ENCODE measurements at regions not wholly inside any gene's neighbourhood (a gene's known extent, or its start where the extent isn't known, plus 50 kb on each side); places are given as distances from the start of the nearest gene placed in this dataset.

DNA sequence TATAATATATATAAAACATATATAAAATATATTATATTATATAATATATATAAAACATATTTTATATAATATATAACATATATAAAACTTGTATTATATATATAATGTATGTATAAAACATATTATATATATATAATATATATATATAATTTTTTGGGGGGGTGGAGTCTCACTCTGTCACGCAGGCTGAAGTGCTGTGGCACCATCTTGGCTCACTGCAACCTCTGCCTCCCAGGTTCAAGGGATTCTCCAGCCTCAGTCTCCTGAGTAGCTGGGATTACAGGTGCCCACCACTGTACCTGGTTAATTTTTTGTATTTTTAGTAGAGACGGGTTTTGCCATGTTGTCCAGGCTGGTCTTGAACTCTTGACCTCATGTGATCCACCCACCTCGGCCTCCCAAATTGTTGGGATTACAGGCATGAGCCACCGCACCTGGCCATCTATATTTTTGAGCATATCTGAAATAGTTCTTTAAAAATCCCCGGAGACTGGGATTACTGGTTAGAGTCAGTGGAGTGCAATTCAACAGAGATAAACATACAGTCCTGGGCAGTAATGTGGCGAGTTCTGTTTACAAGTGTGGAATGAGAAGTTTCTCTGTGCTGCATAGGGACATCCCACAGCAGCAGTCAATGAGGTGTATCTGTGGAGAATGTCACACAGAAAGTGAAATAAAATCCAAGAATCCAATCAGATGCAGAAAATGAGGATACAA is 208.4 kb downstream of the MYCN start:
- no peaks in the 10 kb centered on the region for H3K4me1 ChIP-seq (ENCODE audit: control insufficient read depth, insufficient read depth, low read length)
- H3K27me3 ChIP-seq (ENCODE audit: control insufficient read depth, insufficient read depth, low read length), result no peaks in the 10 kb centered on the region
- H3K4me3 ChIP-seq (ENCODE audit: low read depth, low read length), result no peak overlapping the region
- no peaks in the 10 kb centered on the region for H3K36me3 ChIP-seq (ENCODE audit: control insufficient read depth, insufficient read depth, low read length)
- H3K27ac ChIP-seq (ENCODE audit: low read depth, low read length), result no peak overlapping the region
- no peak overlapping the region for H3K9ac ChIP-seq (ENCODE audit: low read length)
- no peaks in the 10 kb centered on the region for H3K9me3 ChIP-seq (ENCODE audit: control insufficient read depth, insufficient read depth, low read depth, low read length)

DNA sequence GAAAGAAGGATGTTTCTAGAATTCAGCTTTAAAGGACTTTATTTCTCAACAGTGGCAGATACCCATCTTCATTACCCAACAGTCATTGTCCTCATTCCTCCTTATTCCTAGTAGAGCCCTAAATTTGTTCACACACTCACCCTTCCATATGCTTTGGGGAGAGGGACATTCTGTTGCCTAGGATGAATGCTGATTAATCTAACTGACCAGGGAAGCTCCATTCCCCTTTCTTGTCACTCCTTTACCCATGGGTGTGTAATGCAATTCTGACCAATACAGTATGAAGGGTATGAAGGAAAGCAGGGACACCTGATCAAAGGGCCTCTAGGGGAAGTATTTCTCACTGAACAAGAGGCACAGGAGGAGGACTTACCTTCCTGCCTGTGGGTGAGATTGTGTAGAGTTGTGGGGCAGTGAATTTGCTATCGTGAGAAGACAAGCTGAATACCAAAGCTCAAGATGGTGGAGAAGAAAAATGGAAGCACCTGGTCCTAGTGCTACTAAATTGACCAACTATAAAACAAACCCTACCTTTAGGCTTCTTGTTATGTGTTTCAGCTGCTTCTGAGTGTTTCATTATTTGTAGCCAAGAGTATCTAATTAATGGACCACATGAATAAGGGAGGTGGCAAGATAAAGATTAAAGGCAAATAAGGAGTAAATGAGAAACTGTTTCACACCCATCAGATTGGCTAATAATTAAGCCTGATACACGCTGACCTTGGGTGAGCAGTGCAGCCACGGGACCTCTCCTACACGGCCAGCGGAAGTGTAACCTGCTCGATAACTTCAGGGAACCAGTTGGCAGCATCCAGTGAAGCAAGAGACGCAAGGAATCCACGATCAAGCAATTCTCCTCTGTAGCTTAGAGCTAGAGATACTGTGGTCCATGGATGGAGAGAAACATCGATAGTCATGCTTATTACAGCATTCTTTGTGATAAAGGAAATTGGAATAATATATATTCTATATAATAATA is 202.3 kb downstream of the MYCN start:
- Histone ChIP-seq H3K4me3 (ENCODE audit: low read depth, low read length) (no peak overlapping the region), H3K27me3 (ENCODE audit: control insufficient read depth, insufficient read depth, low read length) (no peaks in the 10 kb centered on the region), H3K9me3 (ENCODE audit: control insufficient read depth, insufficient read depth, low read depth, low read length) (no peaks in the 10 kb centered on the region), H3K27ac (ENCODE audit: low read depth, low read length) (no peak overlapping the region), H3K36me3 (ENCODE audit: control insufficient read depth, insufficient read depth, low read length) (no peaks in the 10 kb centered on the region), H3K9ac (ENCODE audit: low read length) (no peak overlapping the region), H3K4me1 (ENCODE audit: control insufficient read depth, insufficient read depth, low read length) (peaks cover 6% of the 10 kb centered on the region; the same call in 1 of the 2 replicates)

DNA sequence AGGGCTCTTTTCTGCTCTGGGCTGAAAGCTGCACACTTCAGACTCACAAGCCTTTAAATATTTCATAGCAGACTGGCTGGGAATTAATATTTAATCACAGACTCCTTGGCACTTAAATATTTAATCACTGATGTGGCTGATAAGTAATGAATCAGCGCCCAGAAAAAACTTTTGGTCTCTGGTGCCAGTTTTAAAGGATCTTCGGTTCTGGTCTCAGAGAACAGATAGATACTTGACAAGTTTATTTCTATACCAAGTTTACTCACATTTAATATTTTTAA is 201.2 kb downstream of the MYCN start:
- Histone ChIP-seq H3K9me3 (ENCODE audit: control insufficient read depth, insufficient read depth, low read depth, low read length) (no peaks in the 10 kb centered on the region), H3K4me1 (ENCODE audit: control insufficient read depth, insufficient read depth, low read length) (peaks cover 6% of the 10 kb centered on the region; the same call in 1 of the 2 replicates), H3K27me3 (ENCODE audit: control insufficient read depth, insufficient read depth, low read length) (no peaks in the 10 kb centered on the region), H3K9ac (ENCODE audit: low read length) (no peak overlapping the region), H3K36me3 (ENCODE audit: control insufficient read depth, insufficient read depth, low read length) (no peaks in the 10 kb centered on the region), H3K27ac (ENCODE audit: low read depth, low read length) (no peak overlapping the region), H3K4me3 (ENCODE audit: low read depth, low read length) (no peak overlapping the region)

DNA sequence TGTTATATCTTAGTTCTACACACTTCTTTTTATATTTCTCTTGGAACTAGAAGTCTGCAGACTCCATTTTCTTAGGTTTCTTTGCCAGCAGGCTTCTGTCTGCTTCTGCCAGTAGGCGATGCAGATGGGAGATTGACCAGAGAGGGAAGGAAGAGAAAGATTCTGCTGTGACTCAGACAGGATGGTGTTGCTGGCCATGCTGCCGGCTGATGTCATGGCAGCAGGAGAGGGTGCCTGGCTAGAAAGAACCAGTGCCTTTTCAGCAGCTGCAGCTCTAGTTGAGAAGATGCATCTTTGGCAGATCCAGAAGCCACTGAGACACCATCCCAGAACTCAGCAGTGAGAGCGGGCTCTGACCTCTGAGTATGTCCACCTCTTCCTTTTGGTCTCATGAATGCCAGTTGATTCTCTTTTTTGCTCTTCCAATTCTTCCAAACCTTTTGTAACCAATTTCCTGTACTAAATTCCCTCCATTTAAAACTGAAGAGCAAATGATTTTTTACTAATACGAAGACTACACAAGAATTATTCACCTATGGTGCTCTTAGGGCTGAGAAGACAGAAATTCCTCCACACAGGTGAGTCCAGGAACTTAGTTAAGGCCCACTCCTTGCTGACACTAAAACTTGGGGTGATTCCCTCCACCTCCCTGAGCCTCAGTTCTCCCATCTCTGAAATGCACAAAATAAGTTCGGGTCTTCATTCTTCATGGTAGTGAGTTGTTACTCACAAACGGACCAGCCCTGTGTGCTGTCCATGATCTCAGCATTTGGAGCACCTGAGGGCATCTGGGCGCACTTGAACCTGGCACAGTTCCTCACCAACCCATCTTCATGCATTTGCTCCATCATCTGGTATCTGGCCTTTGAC is 200.7 kb downstream of the MYCN start:
- Histone ChIP-seq H3K36me3 (ENCODE audit: control insufficient read depth, insufficient read depth, low read length) (no peaks in the 10 kb centered on the region), H3K27ac (ENCODE audit: low read depth, low read length) (no peak overlapping the region), H3K9ac (ENCODE audit: low read length) (no peak overlapping the region), H3K4me1 (ENCODE audit: control insufficient read depth, insufficient read depth, low read length) (peaks cover 6% of the 10 kb centered on the region; the same call in 1 of the 2 replicates), H3K4me3 (ENCODE audit: low read depth, low read length) (no peak overlapping the region), H3K27me3 (ENCODE audit: control insufficient read depth, insufficient read depth, low read length) (no peaks in the 10 kb centered on the region), H3K9me3 (ENCODE audit: control insufficient read depth, insufficient read depth, low read depth, low read length) (peaks cover 4% of the 10 kb centered on the region; the same call in 1 of the 2 replicates)

DNA sequence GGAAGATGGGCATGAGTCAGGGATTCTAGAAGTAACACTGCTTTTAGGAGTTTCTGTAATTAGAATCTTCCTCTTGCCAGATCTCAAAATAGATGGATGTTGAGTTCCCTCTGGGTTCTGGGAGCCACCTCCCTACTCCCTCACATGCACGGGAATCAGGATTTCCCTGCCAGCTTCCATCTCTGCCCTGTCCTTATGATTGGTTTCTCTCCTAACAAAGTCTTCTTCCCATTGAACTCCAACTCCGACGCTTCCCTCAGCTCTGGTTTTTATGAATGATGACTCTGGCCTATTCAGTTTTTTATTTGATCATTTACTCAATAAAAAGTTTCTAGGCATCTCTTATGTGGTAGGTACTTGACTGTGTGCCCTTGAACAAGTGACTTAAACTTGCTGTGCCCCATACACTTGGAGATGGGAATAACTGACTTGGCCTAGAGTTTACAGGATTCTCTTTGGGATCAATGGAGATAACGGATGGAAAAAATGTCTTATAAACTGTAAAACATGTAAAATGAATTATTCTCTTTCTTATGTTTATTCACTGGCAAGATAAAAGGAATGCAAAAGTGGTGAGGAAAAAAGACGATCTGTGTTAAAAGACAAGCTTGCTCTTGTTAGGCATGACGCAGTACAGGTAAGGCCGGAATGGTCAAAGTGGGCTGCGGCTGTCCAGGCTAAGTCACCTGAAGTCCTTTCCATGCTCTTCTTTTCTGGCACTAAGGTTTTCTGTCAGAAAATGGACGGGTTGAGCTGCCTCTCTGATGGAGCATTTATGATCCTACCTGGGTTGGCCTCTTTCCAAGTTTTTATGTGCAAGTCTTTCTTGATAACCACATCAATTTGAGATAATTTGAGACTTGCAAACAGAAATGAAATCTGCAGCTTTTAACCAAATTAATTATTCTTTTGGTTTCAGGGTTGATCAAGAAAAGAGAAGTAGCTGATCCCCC is 199.6 kb downstream of the MYCN start:
- Histone ChIP-seq H3K9me3 (ENCODE audit: control insufficient read depth, insufficient read depth, low read depth, low read length) (peaks cover 4% of the 10 kb centered on the region; the same call in 1 of the 2 replicates), H3K9ac (ENCODE audit: low read length) (no peak overlapping the region), H3K27ac (ENCODE audit: low read depth, low read length) (no peak overlapping the region), H3K4me3 (ENCODE audit: low read depth, low read length) (no peak overlapping the region), H3K4me1 (ENCODE audit: control insufficient read depth, insufficient read depth, low read length) (peaks cover 6% of the 10 kb centered on the region; the same call in 1 of the 2 replicates), H3K36me3 (ENCODE audit: control insufficient read depth, insufficient read depth, low read length) (no peaks in the 10 kb centered on the region), H3K27me3 (ENCODE audit: control insufficient read depth, insufficient read depth, low read length) (no peaks in the 10 kb centered on the region)

DNA sequence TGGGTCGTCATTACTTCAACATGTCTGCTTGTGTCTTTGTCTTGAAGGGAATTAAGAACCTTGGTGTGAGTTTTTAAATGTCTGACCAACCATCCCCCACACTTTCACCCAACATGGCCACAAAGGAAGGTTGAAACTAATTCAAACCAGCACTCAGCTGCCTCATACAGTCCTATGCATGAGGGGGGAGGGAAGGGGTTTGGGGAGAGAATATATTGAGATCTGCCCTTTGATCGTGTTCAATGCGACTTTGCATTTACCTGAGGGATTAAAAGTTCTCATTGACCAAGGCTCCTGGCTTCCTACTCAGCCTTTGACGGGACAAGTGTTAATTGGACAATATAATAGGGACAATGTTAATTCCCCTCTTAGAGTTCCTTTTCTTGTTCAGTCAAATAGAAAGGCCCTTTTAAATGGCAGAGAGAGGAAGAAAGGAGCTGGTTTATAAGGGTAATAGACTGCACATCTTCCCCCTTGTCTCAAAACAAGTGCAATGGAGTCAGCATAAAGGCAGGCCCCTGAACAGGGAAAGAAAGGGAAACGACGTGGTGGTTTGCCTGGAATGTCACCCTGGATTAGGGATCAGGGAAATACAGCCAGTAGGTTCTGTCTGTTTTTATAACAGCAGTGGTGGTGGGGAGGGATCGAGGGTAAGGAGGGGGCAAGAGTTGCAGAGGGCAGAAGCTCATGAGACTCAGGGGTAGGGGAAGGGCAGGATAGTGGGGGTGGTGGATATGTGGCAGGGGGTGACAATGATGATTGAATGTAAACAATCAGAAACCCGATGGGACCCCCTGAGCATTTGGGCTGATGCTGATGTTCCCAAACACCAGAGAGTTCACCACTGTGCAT is 198.7 kb downstream of the MYCN start:
- H3K9ac ChIP-seq (ENCODE audit: low read length), result no peak overlapping the region
- H3K9me3 ChIP-seq (ENCODE audit: control insufficient read depth, insufficient read depth, low read depth, low read length), result peaks cover 4% of the 10 kb centered on the region; the same call in 1 of the 2 replicates
- H3K27me3 ChIP-seq (ENCODE audit: control insufficient read depth, insufficient read depth, low read length), result no peaks in the 10 kb centered on the region
- H3K27ac ChIP-seq (ENCODE audit: low read depth, low read length), result no peak overlapping the region
- no peak overlapping the region for H3K4me3 ChIP-seq (ENCODE audit: low read depth, low read length)
- H3K4me1 ChIP-seq (ENCODE audit: control insufficient read depth, insufficient read depth, low read length), result peaks cover 6% of the 10 kb centered on the region; the same call in 1 of the 2 replicates
- H3K36me3 ChIP-seq (ENCODE audit: control insufficient read depth, insufficient read depth, low read length), result no peaks in the 10 kb centered on the region

DNA sequence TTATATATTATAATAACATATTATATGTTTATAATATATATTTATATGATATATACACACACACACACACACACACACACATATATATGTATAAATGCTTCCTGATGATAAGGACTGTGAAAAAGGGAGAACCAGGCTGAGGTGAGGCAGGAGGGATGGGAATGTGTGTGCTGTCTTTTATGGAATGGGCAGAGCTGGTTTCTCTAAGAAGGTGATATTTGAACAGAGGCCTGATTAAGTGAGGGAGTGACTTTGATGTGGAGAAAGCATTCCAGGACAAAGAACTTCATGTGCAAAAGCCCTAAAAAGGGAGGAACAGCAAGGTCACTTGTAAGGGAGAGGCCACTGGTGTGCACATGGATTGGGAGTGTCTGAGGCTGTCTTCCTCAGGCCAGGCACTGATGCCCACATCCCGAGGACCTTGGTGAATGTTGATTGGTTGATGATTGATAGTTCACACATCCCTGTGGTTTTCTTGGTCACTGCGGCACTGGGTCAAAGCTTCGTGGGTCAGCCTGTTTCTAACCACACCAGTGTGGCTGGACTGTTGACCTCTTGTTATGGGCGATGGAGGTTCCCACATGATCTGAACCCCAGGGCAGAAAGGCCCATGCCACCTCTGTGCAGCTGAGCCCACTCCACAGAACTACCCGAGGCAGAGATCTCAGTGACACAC is 196.9 kb downstream of the MYCN start:
- Histone ChIP-seq H3K4me3 (ENCODE audit: low read depth, low read length) (no peak overlapping the region), H3K4me1 (ENCODE audit: control insufficient read depth, insufficient read depth, low read length) (peaks cover 6% of the 10 kb centered on the region; the same call in 1 of the 2 replicates), H3K9ac (ENCODE audit: low read length) (no peak overlapping the region), H3K36me3 (ENCODE audit: control insufficient read depth, insufficient read depth, low read length) (no peaks in the 10 kb centered on the region), H3K27me3 (ENCODE audit: control insufficient read depth, insufficient read depth, low read length) (no peaks in the 10 kb centered on the region), H3K9me3 (ENCODE audit: control insufficient read depth, insufficient read depth, low read depth, low read length) (peaks cover 4% of the 10 kb centered on the region; the same call in 1 of the 2 replicates), H3K27ac (ENCODE audit: low read depth, low read length) (no peak overlapping the region)

DNA sequence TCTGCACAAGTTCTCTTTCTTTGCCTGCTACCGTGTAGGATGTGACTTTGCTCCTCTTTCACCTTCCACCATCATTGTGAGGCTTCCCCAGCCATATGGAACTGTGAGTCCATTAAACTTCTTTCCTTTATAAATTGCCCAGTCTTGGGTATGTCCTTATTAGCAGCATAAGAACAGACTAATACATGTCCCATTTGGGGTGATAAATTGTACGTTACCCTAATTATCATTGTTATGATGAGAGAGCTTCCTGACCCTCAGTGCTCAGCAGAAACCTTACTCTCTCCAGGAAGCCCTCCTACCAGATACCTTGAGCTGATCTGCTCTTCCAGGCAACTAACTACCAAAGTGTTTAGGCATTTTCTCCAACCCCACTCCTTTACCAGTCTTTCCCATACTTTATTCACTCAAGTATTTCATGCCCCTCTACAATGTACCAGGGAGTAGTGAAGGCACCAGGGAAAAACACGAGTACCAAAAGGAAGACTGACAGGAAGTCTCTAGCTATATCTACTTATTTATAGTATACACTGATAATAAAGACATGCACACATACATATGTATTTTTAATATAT is 196.2 kb downstream of the MYCN start:
- Histone ChIP-seq H3K4me1 (ENCODE audit: control insufficient read depth, insufficient read depth, low read length) (peaks cover 6% of the 10 kb centered on the region; the same call in 1 of the 2 replicates), H3K27me3 (ENCODE audit: control insufficient read depth, insufficient read depth, low read length) (no peaks in the 10 kb centered on the region), H3K9ac (ENCODE audit: low read length) (no peak overlapping the region), H3K36me3 (ENCODE audit: control insufficient read depth, insufficient read depth, low read length) (no peaks in the 10 kb centered on the region), H3K27ac (ENCODE audit: low read depth, low read length) (no peak overlapping the region), H3K4me3 (ENCODE audit: low read depth, low read length) (no peak overlapping the region), H3K9me3 (ENCODE audit: control insufficient read depth, insufficient read depth, low read depth, low read length) (peaks cover 4% of the 10 kb centered on the region; the same call in 1 of the 2 replicates)

DNA sequence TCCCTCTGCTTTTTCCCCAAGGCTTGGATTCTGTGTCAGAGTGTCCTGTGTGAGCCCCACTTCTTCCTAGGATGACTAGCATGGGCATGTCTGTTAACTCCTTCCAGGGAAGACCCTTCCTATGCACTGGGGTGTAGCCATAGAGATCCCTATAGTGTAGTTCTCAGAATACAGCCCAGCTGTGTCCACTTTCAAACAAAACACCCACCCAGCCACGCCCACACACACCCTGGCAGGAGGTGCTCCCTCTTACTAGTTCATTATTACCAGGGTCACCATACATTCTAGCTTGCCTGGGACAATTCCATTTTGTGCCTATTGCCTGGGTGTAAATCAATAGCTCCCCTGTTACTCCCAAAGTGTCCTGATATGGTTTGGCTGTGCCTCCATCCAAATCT is 195.6 kb downstream of the MYCN start:
- Histone ChIP-seq H3K36me3 (ENCODE audit: control insufficient read depth, insufficient read depth, low read length) (no peaks in the 10 kb centered on the region), H3K27ac (ENCODE audit: low read depth, low read length) (no peak overlapping the region), H3K4me3 (ENCODE audit: low read depth, low read length) (no peak overlapping the region)

More for the DNA sequence above, 195.6 kb downstream of the MYCN start:
- H3K9ac ChIP-seq (ENCODE audit: low read length), result no peak overlapping the region
- H3K4me1 ChIP-seq (ENCODE audit: control insufficient read depth, insufficient read depth, low read length), result peaks cover 6% of the 10 kb centered on the region; the same call in 1 of the 2 replicates
- peaks cover 4% of the 10 kb centered on the region; the same call in 1 of the 2 replicates for H3K9me3 ChIP-seq (ENCODE audit: control insufficient read depth, insufficient read depth, low read depth, low read length)
- H3K27me3 ChIP-seq (ENCODE audit: control insufficient read depth, insufficient read depth, low read length), result no peaks in the 10 kb centered on the region
